Endothelial cell of umbilical vein (primary cell): ENCODE measurements at regions not wholly inside any gene's neighbourhood (a gene's known extent, or its start where the extent isn't known, plus 50 kb on each side); places are given as distances from the start of the nearest gene placed in this dataset.
"Not testable (repeated sequence)": the region's sequence is repeated elsewhere in the genome, so short reads cannot be mapped to it uniquely, and the experiment has no call there.

ENCODE experiments used
- BruUV-seq: library from RNA; stranded (reverse); fragments of 400-500 nt; replicated peaks from 2 replicates; lab custom pipeline; 2021; lab: Mats Ljungman, UMichigan
- CTCF ChIA-PET: fragments of 300-600, 350-600 bp; sonication (Branson Sonifier 250); formaldehyde crosslinking; loops from one replicate; lab custom pipeline; 2021; ENCODE audit warnings: antibody characterized with exemption, inconsistent platforms; lab: Charles Lee
- POLR2A ChIA-PET: fragments of 300-600, 350-600 bp; sonication (Branson Sonifier 250); formaldehyde crosslinking; loops from one replicate; lab custom pipeline; 2021; ENCODE audit warnings: antibody characterized with exemption, inconsistent platforms; lab: Charles Lee
- DNase-seq: peaks from one replicate; pipeline ENCODE4 v3.0.0-alpha.2; 2011; ENCODE audit warnings: low read depth, low spot score
- FAIRE-seq: peaks from 2 replicates; lab custom pipeline; 2011; peaks lifted over from hg19 to GRCh38; lab: Jason Lieb, UNC
- H2AFZ ChIP-seq: 2 replicates; pipeline ENCODE4 v1.6.0; 2012; ENCODE audit warnings: low read depth, low read length, control low read depth, inconsistent platforms
- H3K27ac ChIP-seq: 2 replicates; pipeline ENCODE4 v1.5.1; 2011; ENCODE audit warnings: low read depth, mild to moderate bottlenecking, control low read depth, low read length, moderate library complexity; ENCODE audit not compliant: insufficient read depth
- H3K27me3 ChIP-seq, 2 experiments: 2 replicates each; pipeline versions ENCODE4 v1.6.0 to v1.6.1; 2011; ENCODE audit warnings: low read length in 2 of 2, mixed read lengths in 1 of 2; ENCODE audit not compliant: control insufficient read depth in 2 of 2, insufficient read depth in 2 of 2
- H3K36me3 ChIP-seq, 2 experiments: 2 replicates in 1 of 2; 3 replicates in 1 of 2; pipeline ENCODE4 v1.5.1; 2011; ENCODE audit warnings: low read length in 2 of 2, mild to moderate bottlenecking in 1 of 2, moderate library complexity in 1 of 2; ENCODE audit not compliant: control insufficient read depth in 2 of 2, insufficient read depth in 2 of 2; ENCODE audit errors: extremely low read depth in 1 of 2
- H3K4me1 ChIP-seq: 3 replicates; pipeline ENCODE4 v1.5.1; 2011; ENCODE audit warnings: mild to moderate bottlenecking, low read length; ENCODE audit not compliant: control insufficient read depth, insufficient read depth; ENCODE audit errors: extremely low read depth
- H3K4me2 ChIP-seq: 2 replicates; pipeline ENCODE4 v1.6.1; 2011; ENCODE audit warnings: low read length, control low read depth, mixed read lengths; ENCODE audit not compliant: insufficient read depth
- H3K4me3 ChIP-seq, 3 experiments: fragments of 200-600 bp in 1 of 3; sonication (generic), shearing (Covaris generic) in 1 of 3; replicated peaks in 1 of 3; 2 replicates each; pipeline ENCODE4 v1.5.1; 2011 to 2016; ENCODE audit warnings: control low read depth in 3 of 3, low read length in 3 of 3, mild to moderate bottlenecking in 2 of 3, inconsistent platforms in 1 of 3, low read depth in 1 of 3, moderate library complexity in 1 of 3; ENCODE audit not compliant: insufficient read depth in 1 of 3
- H3K79me2 ChIP-seq: 2 replicates; pipeline ENCODE4 v1.6.0; 2012; ENCODE audit warnings: low read length, inconsistent platforms; ENCODE audit not compliant: control insufficient read depth, insufficient read depth
- H3K9ac ChIP-seq: replicated peaks from 2 replicates; pipeline ENCODE3; 2011; ENCODE audit warnings: low read length, control low read depth; ENCODE audit not compliant: insufficient read depth; ENCODE audit errors: extremely low read depth
- H3K9me1 ChIP-seq: replicated peaks from 3 replicates; pipeline ENCODE4 v1.6.0; 2011; ENCODE audit warnings: mild to moderate bottlenecking, low read length; ENCODE audit not compliant: control insufficient read depth, insufficient read depth; ENCODE audit errors: extremely low read depth
- H3K9me3 ChIP-seq: replicated peaks from 2 replicates; pipeline ENCODE4 v1.5.1; 2012; ENCODE audit warnings: low read length, inconsistent platforms; ENCODE audit not compliant: control insufficient read depth, insufficient read depth
- H4K20me1 ChIP-seq: replicated peaks from 2 replicates; pipeline ENCODE3; 2011; ENCODE audit warnings: mild to moderate bottlenecking, low read length; ENCODE audit not compliant: control insufficient read depth, insufficient read depth; ENCODE audit errors: extremely low read depth
- EZH2 ChIP-seq: IDR thresholded peaks from 2 replicates; pipeline ENCODE4 v1.6.1; 2012; ENCODE audit warnings: borderline replicate concordance, low read depth, mild to moderate bottlenecking, moderate library complexity, low read length, inconsistent platforms; ENCODE audit not compliant: severe bottlenecking
- FOS ChIP-seq: IDR thresholded peaks from 2 replicates; pipeline ENCODE4 v1.6.1; 2011; ENCODE audit warnings: mild to moderate bottlenecking, low read length, moderate library complexity, borderline replicate concordance; ENCODE audit not compliant: insufficient read depth
- GATA2 ChIP-seq: IDR thresholded peaks from 2 replicates; pipeline ENCODE4 v1.7.0; 2011; ENCODE audit warnings: low read depth, mild to moderate bottlenecking, moderate library complexity, mixed read lengths, low read length; ENCODE audit not compliant: insufficient read length, insufficient read depth
- JUN ChIP-seq: IDR thresholded peaks from 2 replicates; pipeline ENCODE4 v1.6.1; 2011; ENCODE audit warnings: borderline replicate concordance, low read depth; ENCODE audit not compliant: insufficient read length, insufficient read depth
- MYC ChIP-seq: IDR thresholded peaks from one replicate; pipeline ENCODE4 v1.6.1; 2011; ENCODE audit warnings: mild to moderate bottlenecking, low read depth, low read length
- POLR2A ChIP-seq: IDR thresholded peaks from 2 replicates; pipeline ENCODE4 v1.6.1; 2012; ENCODE audit warnings: low read depth, mild to moderate bottlenecking, control low read depth, low read length
- POLR2AphosphoS5 ChIP-seq: IDR thresholded peaks from 2 replicates; pipeline ENCODE4 v1.6.1; 2012; ENCODE audit warnings: low read depth, mild to moderate bottlenecking, control low read depth, low read length, moderate library complexity; ENCODE audit not compliant: insufficient read depth
- dilution Hi-C: fragments of 300-500 bp; cut with MboI; formaldehyde crosslinking; loops from one replicate; pipeline ENCODE4 v1.15.0; 2019; ENCODE audit warnings: low sequenced_read_pairs; ENCODE audit not compliant: extremely low pct_ligation_motif_present
- intact Hi-C: fragments of 100-400 bp; cut with micrococcal nuclease; formaldehyde crosslinking; loops from one replicate; pipeline ENCODE4 v1.10.0; 2022
- TF ChIP-seq, protein P1 (sequence below): IDR thresholded peaks from 2 replicates; pipeline ENCODE4 v1.6.1; 2011; ENCODE audit not compliant: insufficient read depth, insufficient read length
- TF ChIP-seq, protein P2 (sequence below), 2 donors: IDR thresholded peaks; 1 replicate in 1 of 2; 2 replicates in 1 of 2; pipeline ENCODE4 v1.5.1; 2011; ENCODE audit warnings: low read length in 2 of 2, mild to moderate bottlenecking in 2 of 2, moderate library complexity in 2 of 2, control low read depth in 1 of 2, inconsistent platforms in 1 of 2, low read depth in 1 of 2; ENCODE audit not compliant: insufficient read depth in 1 of 2; ENCODE audit errors: extremely low read depth in 1 of 2

DNA sequence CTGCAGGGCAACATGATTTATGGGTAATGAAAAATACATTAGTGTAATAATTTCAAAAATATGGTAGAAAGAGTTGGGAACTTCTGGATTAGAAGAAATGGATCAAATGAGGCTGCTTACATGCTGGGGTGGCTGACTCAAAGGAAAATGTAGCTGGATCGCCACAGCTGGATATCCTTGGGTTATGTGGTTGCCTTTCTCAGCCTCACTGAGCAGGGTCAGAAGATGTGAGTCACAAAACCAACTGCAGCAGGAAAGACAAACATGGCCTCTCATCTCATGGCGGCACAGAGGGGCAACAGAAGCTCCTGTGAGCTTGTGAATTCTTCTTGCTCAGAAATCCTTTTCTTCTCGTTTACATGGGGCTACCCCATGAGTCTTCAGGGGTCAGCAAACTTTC lies 317.1 kb upstream of the SPRED2 start:
- Histone ChIP-seq H4K20me1 (no peaks in the 10 kb centered on the region), H3K4me3 (no peak overlapping the region), H3K36me3 (no peaks in the 10 kb centered on the region), H3K27me3 (no peaks in the 10 kb centered on the region), H3K79me2 (no peaks in the 10 kb centered on the region), H3K9ac (no peak overlapping the region), H3K9me1 (no peaks in the 10 kb centered on the region), H2AFZ (no peak overlapping the region), H3K27ac (no peak overlapping the region), H3K4me1 (no peaks in the 10 kb centered on the region), H3K9me3 (no peaks in the 10 kb centered on the region), H3K4me2 (no peak overlapping the region)
- CTCF ChIA-PET = no interaction called here
- intact Hi-C loops (no loop called here), dilution Hi-C loops (no loop called here)
- TF ChIP-seq, protein P1, sequence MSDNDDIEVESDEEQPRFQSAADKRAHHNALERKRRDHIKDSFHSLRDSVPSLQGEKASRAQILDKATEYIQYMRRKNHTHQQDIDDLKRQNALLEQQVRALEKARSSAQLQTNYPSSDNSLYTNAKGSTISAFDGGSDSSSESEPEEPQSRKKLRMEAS = no peak
- no peak for TF ChIP-seq FOS
- TF ChIP-seq GATA2 = no peak
- TF ChIP-seq, protein P2, sequence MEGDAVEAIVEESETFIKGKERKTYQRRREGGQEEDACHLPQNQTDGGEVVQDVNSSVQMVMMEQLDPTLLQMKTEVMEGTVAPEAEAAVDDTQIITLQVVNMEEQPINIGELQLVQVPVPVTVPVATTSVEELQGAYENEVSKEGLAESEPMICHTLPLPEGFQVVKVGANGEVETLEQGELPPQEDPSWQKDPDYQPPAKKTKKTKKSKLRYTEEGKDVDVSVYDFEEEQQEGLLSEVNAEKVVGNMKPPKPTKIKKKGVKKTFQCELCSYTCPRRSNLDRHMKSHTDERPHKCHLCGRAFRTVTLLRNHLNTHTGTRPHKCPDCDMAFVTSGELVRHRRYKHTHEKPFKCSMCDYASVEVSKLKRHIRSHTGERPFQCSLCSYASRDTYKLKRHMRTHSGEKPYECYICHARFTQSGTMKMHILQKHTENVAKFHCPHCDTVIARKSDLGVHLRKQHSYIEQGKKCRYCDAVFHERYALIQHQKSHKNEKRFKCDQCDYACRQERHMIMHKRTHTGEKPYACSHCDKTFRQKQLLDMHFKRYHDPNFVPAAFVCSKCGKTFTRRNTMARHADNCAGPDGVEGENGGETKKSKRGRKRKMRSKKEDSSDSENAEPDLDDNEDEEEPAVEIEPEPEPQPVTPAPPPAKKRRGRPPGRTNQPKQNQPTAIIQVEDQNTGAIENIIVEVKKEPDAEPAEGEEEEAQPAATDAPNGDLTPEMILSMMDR (IDR thresholded peaks at IDR 0.05; ENCODE audit: extremely low read depth in 1 of 2, insufficient read depth in 1 of 2, low read depth in 1 of 2, low read length in 2 of 2) = no peak
- no peak for TF ChIP-seq POLR2AphosphoS5
- no peak for TF ChIP-seq POLR2A
- no peak for TF ChIP-seq JUN
- no peak for TF ChIP-seq MYC
- TF ChIP-seq EZH2 = no peak
- FAIRE-seq (no peak), DNase-seq (no peak)
- POLR2A ChIA-PET = no interaction called here
- BruUV-seq = no TSS peak

DNA sequence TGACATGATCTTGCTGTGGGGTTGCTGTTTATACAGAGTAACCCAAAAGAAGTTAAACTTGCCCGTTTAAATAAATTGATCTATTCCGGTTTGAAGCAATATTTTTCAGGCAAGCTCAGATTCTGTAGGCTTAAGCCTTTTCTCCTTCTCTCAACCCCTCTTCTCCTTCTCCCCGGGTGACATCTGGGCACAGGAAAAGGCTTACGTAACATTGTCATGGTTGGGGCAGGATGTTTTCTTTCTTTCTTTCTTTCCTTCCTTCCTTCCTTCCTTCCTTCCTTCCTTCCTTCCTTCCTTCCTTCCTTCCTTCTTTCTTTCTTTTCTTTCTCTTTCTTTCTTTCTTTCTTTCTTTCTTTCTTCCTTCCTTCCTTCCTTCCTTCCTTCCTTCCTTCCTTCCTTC lies 315.5 kb upstream of the SPRED2 start:
- H2AFZ ChIP-seq, FAIRE-seq, H3K9ac ChIP-seq, H3K4me1 ChIP-seq, CTCF ChIA-PET, H3K9me3 ChIP-seq, H3K27ac ChIP-seq, intact Hi-C loops, DNase-seq, POLR2A ChIA-PET, H3K4me3 ChIP-seq, H3K4me2 ChIP-seq, H3K27me3 ChIP-seq, dilution Hi-C loops, H3K79me2 ChIP-seq, H4K20me1 ChIP-seq, BruUV-seq, H3K36me3 ChIP-seq, H3K9me1 ChIP-seq: not testable (repeated sequence)
